VCaP (cell line): ENCODE measurements at regions not wholly inside any gene's neighbourhood (a gene's known extent, or its start where the extent isn't known, plus 50 kb on each side); places are given as distances from the start of the nearest gene placed in this dataset.
A peak's percentile ranks its signal among the peaks of the same experiment; 100 is the strongest.

Experiments
- H3K27ac ChIP-seq: fragments of 450-650 bp; 2 replicates; pipeline ENCODE4 v1.5.1; 2017
- CTCF ChIP-seq: fragments of 450-650 bp; conservative IDR thresholded peaks from 2 replicates; pipeline ENCODE4 v1.5.1; 2017; ENCODE audit warnings: mild to moderate bottlenecking, moderate library complexity

GRCh38 chr11:112563808-112564207 lies 303.1 kb upstream of the PLET1 start:
- no peak for TF ChIP-seq CTCF
- H3K27ac ChIP-seq: peak overlapping the region; percentile 67

GRCh38 chr11:112564228-112564955 lies 303.7 kb upstream of the PLET1 start:
- peak overlapping the region; percentile 67 for H3K27ac ChIP-seq
- no peak for TF ChIP-seq CTCF

- TF ChIP-seq CTCF: no peak
Measured at GRCh38 chr11:112565551-112565950, 304.9 kb upstream of the PLET1 start.

GRCh38 chr11:112566124-112566523 lies 305.5 kb upstream of the PLET1 start:
- no peak for TF ChIP-seq CTCF
- H3K27ac ChIP-seq: no peak overlapping the region

More at GRCh38 chr11:112565551-112565950, 304.9 kb upstream of the PLET1 start:
- peak overlapping the region; percentile 67; the same call in 1 of the 2 replicates for H3K27ac ChIP-seq

- no peak for TF ChIP-seq CTCF
- no peak overlapping the region for H3K27ac ChIP-seq
Measured at GRCh38 chr11:112570333-112570732, 309.7 kb upstream of the PLET1 start.

GRCh38 chr11:112579282-112579681 lies 318.6 kb upstream of the PLET1 start:
- TF ChIP-seq CTCF: no peak
- H3K27ac ChIP-seq: no peak overlapping the region

- no peak overlapping the region for H3K27ac ChIP-seq
- no peak for TF ChIP-seq CTCF
Measured at GRCh38 chr11:112580864-112581263, 320.2 kb upstream of the PLET1 start.
